Mesendoderm (in vitro differentiated cells): ENCODE measurements at regions not wholly inside any gene's neighbourhood (a gene's known extent, or its start where the extent isn't known, plus 50 kb on each side); places are given as distances from the start of the nearest gene placed in this dataset.

Experiments used
- DNase-seq: peaks from one replicate; pipeline ENCODE4 v3.0.0; 2013
- H2AK5ac ChIP-seq: 2 replicates; pipeline ENCODE4 v1.6.1; 2013; ENCODE audit warnings: low read length, inconsistent platforms
- H2BK120ac ChIP-seq: 2 replicates; pipeline ENCODE4 v1.6.1; 2013; ENCODE audit warnings: low read depth, mild to moderate bottlenecking, low read length, moderate library complexity, mixed read lengths
- H2BK15ac ChIP-seq: replicated peaks from 2 replicates; pipeline ENCODE4 v1.6.1; 2013; ENCODE audit warnings: low read depth, mild to moderate bottlenecking, moderate library complexity
- H2BK5ac ChIP-seq: 2 replicates; pipeline ENCODE4 v1.6.1; 2013; ENCODE audit warnings: low read length, inconsistent platforms
- H3K18ac ChIP-seq: 2 replicates; pipeline ENCODE4 v1.6.1; 2013; ENCODE audit warnings: mild to moderate bottlenecking, low read length, mixed read lengths
- H3K23ac ChIP-seq: one replicate; pipeline ENCODE4 v1.6.1; 2013; ENCODE audit warnings: low read length
- H3K27ac ChIP-seq: 2 replicates; pipeline ENCODE4 v1.5.1; 2013; ENCODE audit warnings: low read depth, mild to moderate bottlenecking, inconsistent platforms, low read length, moderate library complexity
- H3K27me3 ChIP-seq: 2 replicates; pipeline ENCODE4 v1.6.1; 2013; ENCODE audit warnings: low read length, control low read depth, mild to moderate bottlenecking, inconsistent platforms; ENCODE audit not compliant: insufficient read depth, poor library complexity
- H3K36me3 ChIP-seq: 2 replicates; pipeline ENCODE4 v1.6.1; 2013; ENCODE audit warnings: low read length, inconsistent platforms; ENCODE audit not compliant: control insufficient read depth, insufficient read depth
- H3K4ac ChIP-seq: one replicate; pipeline ENCODE4 v1.6.1; 2013; ENCODE audit warnings: low read depth, mild to moderate bottlenecking, low read length, moderate library complexity
- H3K4me1 ChIP-seq: 2 replicates; pipeline ENCODE4 v1.6.1; 2013; ENCODE audit warnings: low read depth, low read length, inconsistent platforms; ENCODE audit not compliant: control insufficient read depth
- H3K4me2 ChIP-seq: 2 replicates; pipeline ENCODE4 v1.6.1; 2013; ENCODE audit warnings: low read length
- H3K4me3 ChIP-seq: 2 replicates; pipeline ENCODE4 v1.5.1; 2013; ENCODE audit warnings: mild to moderate bottlenecking, low read length
- H3K56ac ChIP-seq: one replicate; pipeline ENCODE4 v1.6.1; 2013; ENCODE audit warnings: low read length
- H3K79me1 ChIP-seq: 2 replicates; pipeline ENCODE4 v1.6.1; 2013; ENCODE audit warnings: low read length, inconsistent platforms
- H3K79me2 ChIP-seq: 2 replicates; pipeline ENCODE4 v1.6.1; 2013; ENCODE audit warnings: mild to moderate bottlenecking, low read length; ENCODE audit not compliant: control insufficient read depth, insufficient read depth
- H3K9ac ChIP-seq: 2 replicates; pipeline ENCODE4 v1.6.1; 2013; ENCODE audit warnings: low read length, inconsistent platforms
- H4K5ac ChIP-seq: one replicate; pipeline ENCODE4 v1.6.1; 2013; ENCODE audit warnings: low read length
- H4K8ac ChIP-seq: one replicate; pipeline ENCODE4 v1.6.1; 2013; ENCODE audit warnings: low read depth, mild to moderate bottlenecking, control low read depth, low read length, moderate library complexity
- WGBS: extraction: QIAGEN DNeasy Blood & Tissue Kit; methylation state at CpG from one replicate; pipeline ENCODE4 v1.1.7; 2013; ENCODE audit warnings: low lambda C conversion rate, missing lambda C conversion rate; ENCODE audit not compliant: insufficient coverage; ENCODE audit errors: extremely low coverage; 5-methylcytosine and 5-hydroxymethylcytosine counted together

- H2BK120ac ChIP-seq, result no peak overlapping the region
- H3K4me2 ChIP-seq, result no peak overlapping the region
- H3K36me3 ChIP-seq, result no peaks in the 10 kb centered on the region
- no peak overlapping the region for H2AK5ac ChIP-seq
- no peaks in the 10 kb centered on the region for H3K79me1 ChIP-seq
- H3K79me2 ChIP-seq, result no peaks in the 10 kb centered on the region
- no CpG with 5 or more reads among the region's 2 CpGs for WGBS
- no peaks in the 10 kb centered on the region for H3K27me3 ChIP-seq
- no peak overlapping the region for H2BK5ac ChIP-seq
- no peak overlapping the region for H2BK15ac ChIP-seq
- no peak overlapping the region for H3K9ac ChIP-seq
- no peak overlapping the region for H3K4ac ChIP-seq
- H3K4me1 ChIP-seq, result peaks cover 2% of the 10 kb centered on the region
- peak; percentile 20 for DNase-seq
- no peak overlapping the region for H3K56ac ChIP-seq
- H3K23ac ChIP-seq, result no peak overlapping the region
- no peak overlapping the region for H4K5ac ChIP-seq
- no peak overlapping the region for H3K4me3 ChIP-seq
- H3K18ac ChIP-seq, result no peak overlapping the region
- H3K27ac ChIP-seq, result no peak overlapping the region
- no peak overlapping the region for H4K8ac ChIP-seq
Measured at GRCh38 chr4:111793433-111794091, 351.7 kb upstream of the FAM241A start.

- Histone ChIP-seq H2BK5ac (no peak overlapping the region), H3K56ac (no peak overlapping the region), H2BK15ac (no peak overlapping the region), H3K4ac (no peak overlapping the region), H4K8ac (no peak overlapping the region), H2AK5ac (no peak overlapping the region), H3K18ac (no peak overlapping the region), H3K4me1 (peaks cover 2% of the 10 kb centered on the region), H3K79me2 (no peaks in the 10 kb centered on the region), H3K27ac (no peak overlapping the region), H3K4me2 (no peak overlapping the region), H3K4me3 (no peak overlapping the region), H3K36me3 (no peaks in the 10 kb centered on the region), H2BK120ac (no peak overlapping the region), H3K79me1 (no peaks in the 10 kb centered on the region), H3K23ac (no peak overlapping the region), H3K9ac (no peak overlapping the region), H3K27me3 (no peaks in the 10 kb centered on the region), H4K5ac (no peak overlapping the region)
- no peak for DNase-seq
- WGBS, result no CpG with 5 or more reads among the region's 5 CpGs
Measured at GRCh38 chr4:111797455-111798163, 347.6 kb upstream of the FAM241A start.

GRCh38 chr4:111798840-111799239 lies 346.4 kb upstream of the FAM241A start:
- H2BK15ac ChIP-seq, result no peak overlapping the region
- WGBS, result no CpG with 5 or more reads among the region's 2 CpGs
- H2BK120ac ChIP-seq, result no peak overlapping the region
- H3K27me3 ChIP-seq, result no peaks in the 10 kb centered on the region
- no peak overlapping the region for H3K27ac ChIP-seq
- H4K8ac ChIP-seq, result no peak overlapping the region
- no peaks in the 10 kb centered on the region for H3K79me1 ChIP-seq
- no peak overlapping the region for H3K4me3 ChIP-seq
- H3K4me2 ChIP-seq, result no peak overlapping the region
- peak; percentile 68 for DNase-seq
- no peaks in the 10 kb centered on the region for H3K36me3 ChIP-seq
- no peak overlapping the region for H3K18ac ChIP-seq
- H3K23ac ChIP-seq, result no peak overlapping the region
- no peak overlapping the region for H3K4ac ChIP-seq
- no peak overlapping the region for H2BK5ac ChIP-seq
- no peak overlapping the region for H4K5ac ChIP-seq
- H3K79me2 ChIP-seq, result no peaks in the 10 kb centered on the region
- no peak overlapping the region for H2AK5ac ChIP-seq
- H3K56ac ChIP-seq, result no peak overlapping the region
- no peak overlapping the region for H3K9ac ChIP-seq
- H3K4me1 ChIP-seq, result no peaks in the 10 kb centered on the region

GRCh38 chr4:111800551-111800950 lies 344.7 kb upstream of the FAM241A start:
- Histone ChIP-seq H3K9ac (no peak overlapping the region), H3K18ac (no peak overlapping the region), H4K8ac (peak overlapping the region; percentile 76), H2BK5ac (no peak overlapping the region), H2AK5ac (no peak overlapping the region), H3K4me2 (no peak overlapping the region), H3K4me1 (no peaks in the 10 kb centered on the region), H2BK15ac (no peak overlapping the region), H3K4me3 (no peak overlapping the region), H3K27me3 (no peaks in the 10 kb centered on the region), H3K36me3 (no peaks in the 10 kb centered on the region), H3K79me2 (no peaks in the 10 kb centered on the region), H3K4ac (no peak overlapping the region), H4K5ac (no peak overlapping the region), H3K27ac (no peak overlapping the region), H3K56ac (no peak overlapping the region), H2BK120ac (no peak overlapping the region), H3K79me1 (no peaks in the 10 kb centered on the region), H3K23ac (no peak overlapping the region)
- WGBS, result no CpG with 5 or more reads among the region's 2 CpGs
- no peak for DNase-seq

GRCh38 chr4:111802191-111802590 lies 343.1 kb upstream of the FAM241A start:
- H3K4me2 ChIP-seq, result no peak overlapping the region
- no peaks in the 10 kb centered on the region for H3K27me3 ChIP-seq
- no peak overlapping the region for H4K8ac ChIP-seq
- WGBS, result no CpG with 5 or more reads among the region's 3 CpGs
- DNase-seq, result no peak
- no peaks in the 10 kb centered on the region for H3K36me3 ChIP-seq
- H3K9ac ChIP-seq, result no peak overlapping the region
- no peak overlapping the region for H3K18ac ChIP-seq
- no peaks in the 10 kb centered on the region for H3K4me1 ChIP-seq
- no peak overlapping the region for H2BK5ac ChIP-seq
- no peak overlapping the region for H4K5ac ChIP-seq
- H2BK120ac ChIP-seq, result no peak overlapping the region
- H3K56ac ChIP-seq, result no peak overlapping the region
- H2BK15ac ChIP-seq, result no peak overlapping the region
- H3K27ac ChIP-seq, result no peak overlapping the region
- H3K23ac ChIP-seq, result no peak overlapping the region
- no peak overlapping the region for H3K4ac ChIP-seq
- no peak overlapping the region for H2AK5ac ChIP-seq
- H3K79me2 ChIP-seq, result no peaks in the 10 kb centered on the region
- H3K79me1 ChIP-seq, result no peaks in the 10 kb centered on the region
- H3K4me3 ChIP-seq, result no peak overlapping the region
